BJ (cell line): ENCODE measurements at regions not wholly inside any gene's neighbourhood (a gene's known extent, or its start where the extent isn't known, plus 50 kb on each side); places are given as distances from the start of the nearest gene placed in this dataset.

ENCODE experiments used
- CTCF ChIA-PET: fragments of 350-600 bp; formaldehyde crosslinking; extraction: SDS; loops from one replicate; lab custom pipeline; 2021; ENCODE audit warnings: antibody characterized with exemption, inconsistent platforms; lab: Yijun Ruan, JAX
- POLR2A ChIA-PET: fragments of 300-600 bp; sonication (Branson Sonifier 250); formaldehyde crosslinking; extraction: SDS; loops from one replicate; lab custom pipeline; 2021; ENCODE audit warnings: antibody characterized with exemption; lab: Charles Lee
- DNase-seq: peaks from one replicate; pipeline ENCODE4 v3.0.0-alpha.2; 2011; ENCODE audit warnings: low read depth
- H3K27me3 ChIP-seq: 2 replicates; pipeline ENCODE4 v1.6.0; 2011; ENCODE audit warnings: low read length; ENCODE audit not compliant: control insufficient read depth, insufficient read depth
- H3K36me3 ChIP-seq: 2 replicates; pipeline ENCODE4 v1.5.1; 2011; ENCODE audit warnings: low read length; ENCODE audit not compliant: control insufficient read depth, insufficient read depth
- H3K4me3 ChIP-seq: 2 replicates; pipeline ENCODE4 v1.5.1; 2011; ENCODE audit warnings: low read depth, mild to moderate bottlenecking, control low read depth, low read length
- TF ChIP-seq, protein P1 (sequence below): IDR thresholded peaks from 2 replicates; pipeline ENCODE4 v1.5.1; 2011; ENCODE audit warnings: low read depth, mild to moderate bottlenecking, control low read depth, inconsistent platforms, low read length, moderate library complexity; ENCODE audit not compliant: insufficient read depth

DNA sequence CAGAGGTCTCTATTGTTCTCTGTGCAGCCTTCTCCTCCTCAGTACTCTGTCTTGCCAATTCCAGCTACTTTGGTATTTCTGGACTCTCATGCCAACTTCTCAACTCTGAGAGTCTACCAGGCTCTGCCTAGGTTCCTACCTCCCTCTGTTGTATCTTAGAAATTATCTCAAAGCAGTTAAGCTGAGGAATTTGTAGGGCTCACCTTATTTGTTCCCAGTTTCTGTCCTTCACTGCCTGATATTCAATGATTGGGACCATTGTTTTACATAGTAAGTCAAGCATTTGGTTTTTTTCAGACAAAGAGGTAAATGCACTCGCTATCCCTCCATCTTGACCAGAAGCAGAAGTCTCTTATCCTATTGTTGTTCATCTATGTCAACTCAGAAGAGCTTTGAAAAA, 205.0 kb upstream of the PGR start:
- H3K4me3 ChIP-seq = no peak overlapping the region
- ChIA-PET POLR2A (no interaction called here), CTCF (no interaction called here)
- H3K27me3 ChIP-seq = no peaks in the 10 kb centered on the region
- H3K36me3 ChIP-seq = no peaks in the 10 kb centered on the region
- TF ChIP-seq, protein P1, sequence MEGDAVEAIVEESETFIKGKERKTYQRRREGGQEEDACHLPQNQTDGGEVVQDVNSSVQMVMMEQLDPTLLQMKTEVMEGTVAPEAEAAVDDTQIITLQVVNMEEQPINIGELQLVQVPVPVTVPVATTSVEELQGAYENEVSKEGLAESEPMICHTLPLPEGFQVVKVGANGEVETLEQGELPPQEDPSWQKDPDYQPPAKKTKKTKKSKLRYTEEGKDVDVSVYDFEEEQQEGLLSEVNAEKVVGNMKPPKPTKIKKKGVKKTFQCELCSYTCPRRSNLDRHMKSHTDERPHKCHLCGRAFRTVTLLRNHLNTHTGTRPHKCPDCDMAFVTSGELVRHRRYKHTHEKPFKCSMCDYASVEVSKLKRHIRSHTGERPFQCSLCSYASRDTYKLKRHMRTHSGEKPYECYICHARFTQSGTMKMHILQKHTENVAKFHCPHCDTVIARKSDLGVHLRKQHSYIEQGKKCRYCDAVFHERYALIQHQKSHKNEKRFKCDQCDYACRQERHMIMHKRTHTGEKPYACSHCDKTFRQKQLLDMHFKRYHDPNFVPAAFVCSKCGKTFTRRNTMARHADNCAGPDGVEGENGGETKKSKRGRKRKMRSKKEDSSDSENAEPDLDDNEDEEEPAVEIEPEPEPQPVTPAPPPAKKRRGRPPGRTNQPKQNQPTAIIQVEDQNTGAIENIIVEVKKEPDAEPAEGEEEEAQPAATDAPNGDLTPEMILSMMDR = no peak
- no peak for DNase-seq

DNA sequence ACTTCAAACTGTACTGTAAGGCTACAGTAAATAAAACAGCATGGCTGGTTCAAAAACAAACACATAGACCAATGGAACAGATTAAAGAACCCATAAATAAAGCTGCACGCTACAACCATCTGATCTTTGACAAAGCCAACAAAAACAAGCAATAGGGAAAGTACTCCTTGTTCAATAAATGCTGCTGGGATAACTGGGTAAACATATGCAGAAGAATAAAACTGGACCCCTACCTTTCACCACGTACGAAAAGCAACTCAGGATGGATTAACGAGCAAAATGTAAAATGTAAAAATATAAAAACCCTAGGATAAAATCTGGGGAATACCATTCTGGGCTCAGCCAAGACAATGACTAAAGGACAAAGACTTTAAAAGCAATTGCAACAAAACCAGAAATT, 201.8 kb upstream of the PGR start:
- Histone ChIP-seq H3K4me3 (no peak overlapping the region), H3K27me3 (no peaks in the 10 kb centered on the region), H3K36me3 (no peaks in the 10 kb centered on the region)
- CTCF ChIA-PET = no interaction called here
- no peak for DNase-seq
- TF ChIP-seq, protein P1 = no peak
- POLR2A ChIA-PET = no interaction called here

DNA sequence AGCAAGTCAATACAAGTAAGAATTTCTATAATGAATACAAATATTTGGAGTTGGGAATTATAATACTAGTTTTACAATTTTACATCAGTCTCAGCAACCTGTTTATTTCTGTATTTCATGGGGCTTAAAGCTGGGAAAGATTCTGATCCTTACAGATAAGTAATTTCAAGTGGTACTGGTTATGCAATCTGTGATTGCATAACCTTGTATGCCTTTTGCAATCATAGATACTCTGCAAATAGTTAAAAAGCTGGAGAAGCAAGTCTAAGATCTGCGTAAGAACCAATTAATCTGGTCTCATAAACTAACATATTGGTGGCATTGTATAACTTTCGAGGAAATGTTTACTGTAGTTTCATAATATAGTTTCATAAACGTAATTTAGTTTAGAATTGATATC, 198.3 kb upstream of the PGR start:
- ChIA-PET CTCF (no interaction called here), POLR2A (no interaction called here)
- Histone ChIP-seq H3K4me3 (no peak overlapping the region), H3K36me3 (no peaks in the 10 kb centered on the region), H3K27me3 (no peaks in the 10 kb centered on the region)
- no peak for DNase-seq
- TF ChIP-seq, protein P1 = no peak

DNA sequence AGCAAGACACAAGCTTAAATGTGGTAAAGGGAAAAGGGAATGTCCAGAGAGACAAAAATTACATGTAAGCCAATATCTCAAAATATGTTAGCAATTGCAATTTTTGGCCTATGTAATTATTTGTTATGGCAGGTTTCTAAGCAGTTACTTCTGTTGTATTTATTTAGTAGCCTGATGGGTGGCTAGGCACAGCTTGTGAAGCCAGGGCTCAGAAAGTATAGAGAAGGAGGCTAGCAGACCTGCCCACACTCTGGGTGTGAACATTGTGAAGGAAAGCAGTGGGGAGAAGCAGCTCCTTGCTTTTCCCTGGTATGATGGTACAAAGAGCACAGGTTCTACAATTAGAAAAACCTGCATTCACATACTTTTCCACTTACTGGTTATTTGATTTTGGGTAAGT, 196.5 kb upstream of the PGR start:
- Histone ChIP-seq H3K36me3 (no peaks in the 10 kb centered on the region), H3K27me3 (no peaks in the 10 kb centered on the region), H3K4me3 (no peak overlapping the region)
- POLR2A ChIA-PET = no interaction called here
- DNase-seq = no peak
- CTCF ChIA-PET = interaction anchor here (0.6 kb wide), 1 partner anchor 368 kb away, joined by 3 read pairs; no protein-coding TSS in a partner anchor
- TF ChIP-seq, protein P1 = no peak

DNA sequence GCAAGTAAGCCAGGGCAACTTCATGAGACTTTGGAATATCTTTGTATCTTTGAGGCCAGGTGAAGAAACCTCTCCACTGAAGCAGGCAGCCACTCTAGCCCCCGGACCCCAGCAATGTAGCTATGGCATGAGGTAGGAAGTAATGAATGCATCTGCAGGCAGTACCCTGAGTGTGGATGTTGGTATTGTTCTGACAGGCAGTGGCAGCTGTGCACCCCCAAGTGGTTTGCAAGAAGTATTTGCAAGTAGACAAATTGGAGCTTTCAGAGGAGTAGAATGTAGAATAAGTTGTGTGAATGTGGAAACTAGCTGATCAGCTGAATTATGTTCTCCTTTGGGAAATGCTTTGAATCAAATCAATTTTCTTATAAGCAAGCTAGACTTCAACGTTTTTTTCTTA, 194.4 kb upstream of the PGR start:
- ChIA-PET CTCF (no interaction called here), POLR2A (no interaction called here)
- TF ChIP-seq, protein P1 = no peak
- H3K4me3 ChIP-seq = no peak overlapping the region
- no peak for DNase-seq
- H3K36me3 ChIP-seq = no peaks in the 10 kb centered on the region
- H3K27me3 ChIP-seq = no peaks in the 10 kb centered on the region
